GM23248 (cell line): ENCODE measurements at regions not wholly inside any gene's neighbourhood (a gene's known extent, or its start where the extent isn't known, plus 50 kb on each side); places are given as distances from the start of the nearest gene placed in this dataset.

Experiments
- DNase-seq: peaks from one replicate; pipeline ENCODE4 v3.0.0-alpha.2; 2015
- H2AFZ ChIP-seq: fragments of 200-600 bp; sonication (generic); 2 replicates; pipeline ENCODE4 v1.6.1; 2016; ENCODE audit warnings: antibody characterized with exemption
- H3F3A ChIP-seq: fragments of 200-600 bp; sonication (generic); 2 replicates; pipeline ENCODE4 v1.6.1; 2016; ENCODE audit warnings: mild to moderate bottlenecking, antibody characterized with exemption, mixed run types; ENCODE audit not compliant: insufficient read depth
- H3K27ac ChIP-seq: fragments of 200-600 bp; sonication (generic); 2 replicates; pipeline ENCODE4 v1.5.1; 2016; ENCODE audit warnings: mild to moderate bottlenecking
- H3K27me3 ChIP-seq: fragments of 200-600 bp; sonication (generic); replicated peaks from 2 replicates; pipeline ENCODE4 v1.6.1; 2016; ENCODE audit warnings: mild to moderate bottlenecking; ENCODE audit not compliant: insufficient read depth
- H3K36me3 ChIP-seq: fragments of 200-600 bp; sonication (generic); 2 replicates; pipeline ENCODE4 v1.6.1; 2016; ENCODE audit warnings: low read depth, mild to moderate bottlenecking
- H3K4me1 ChIP-seq: fragments of 200-600 bp; sonication (generic); 2 replicates; pipeline ENCODE4 v1.6.1; 2016; ENCODE audit warnings: mild to moderate bottlenecking; ENCODE audit not compliant: insufficient read depth
- H3K4me2 ChIP-seq: fragments of 200-600 bp; sonication (generic); one replicate; pipeline ENCODE4 v1.6.1; 2016; ENCODE audit warnings: mild to moderate bottlenecking; ENCODE audit not compliant: unreplicated experiment
- H3K4me3 ChIP-seq: fragments of 200-600 bp; sonication (generic); 2 replicates; pipeline ENCODE4 v1.5.1; 2016; ENCODE audit warnings: mild to moderate bottlenecking
- H3K79me2 ChIP-seq: fragments of 200-600 bp; sonication (generic); 2 replicates; pipeline ENCODE4 v1.6.1; 2016; ENCODE audit warnings: mild to moderate bottlenecking; ENCODE audit not compliant: insufficient read depth
- H3K9ac ChIP-seq: fragments of 200-600 bp; sonication (generic); 2 replicates; pipeline ENCODE4 v1.6.1; 2016; ENCODE audit warnings: mild to moderate bottlenecking
- H3K9me2 ChIP-seq: fragments of 200-600 bp; sonication (generic); 2 replicates; pipeline ENCODE4 v1.6.1; 2016; ENCODE audit warnings: mixed run types, mild to moderate bottlenecking, moderate library complexity; ENCODE audit not compliant: insufficient read depth
- H3K9me3 ChIP-seq: fragments of 200-600 bp; sonication (generic); one replicate; pipeline ENCODE4 v1.6.1; 2017; ENCODE audit warnings: low read depth
- H4K20me1 ChIP-seq: fragments of 200-600 bp; sonication (generic); 2 replicates; pipeline ENCODE4 v1.6.0; 2016; ENCODE audit not compliant: insufficient read depth
- EZH2 ChIP-seq: fragments of 200-600 bp; sonication (generic); IDR thresholded peaks from 2 replicates; pipeline ENCODE4 v1.6.1; 2018; ENCODE audit warnings: antibody characterized with exemption, mild to moderate bottlenecking; ENCODE audit not compliant: insufficient read depth, poor library complexity, severe bottlenecking
- EZH2phosphoT487 ChIP-seq: fragments of 200-600 bp; sonication (generic); IDR thresholded peaks from 2 replicates; pipeline ENCODE4 v1.6.1; 2018; ENCODE audit warnings: antibody characterized with exemption, moderate library complexity, mild to moderate bottlenecking, low read depth; ENCODE audit not compliant: insufficient read depth
- WGBS, 2 experiments: methylation state at CpG; one replicate each; pipeline ENCODE4 v1.1.6; 2015 to 2017; ENCODE audit warnings: low lambda C conversion rate in 2 of 2, low coverage in 1 of 2; ENCODE audit errors: missing lambda C conversion rate in 2 of 2; 5-methylcytosine and 5-hydroxymethylcytosine counted together
- in situ Hi-C: fragments of 300-500 bp; cut with MboI; formaldehyde crosslinking; loops from 2 replicates; pipeline ENCODE4 v1.15.0; 2020

GRCh38 chr4:19783667-19784223, 468.0 kb upstream of the SLIT2 start:
- Histone ChIP-seq H3K4me3 (no peak overlapping the region), H3F3A (no peaks in the 10 kb centered on the region), H3K79me2 (no peaks in the 10 kb centered on the region), H3K4me2 (no peak overlapping the region), H3K36me3 (no peaks in the 10 kb centered on the region), H2AFZ (no peak overlapping the region), H4K20me1 (no peaks in the 10 kb centered on the region), H3K27me3 (no peaks in the 10 kb centered on the region), H3K27ac (no peak overlapping the region), H3K9me2 (no peaks in the 10 kb centered on the region), H3K9me3 (no peaks in the 10 kb centered on the region), H3K4me1 (no peaks in the 10 kb centered on the region), H3K9ac (no peak overlapping the region)
- WGBS, 2 experiments, result 59 to 66% methylated on average over 4 of the region's 4 CpGs
- DNase-seq, result no peak
- in situ Hi-C loops, result no loop called here
- TF ChIP-seq EZH2 (no peak), EZH2phosphoT487 (no peak)

GRCh38 chr4:19780871-19781270, 470.8 kb upstream of the SLIT2 start:
- no peak for DNase-seq
- no peaks in the 10 kb centered on the region for H3K27me3 ChIP-seq
- no peak overlapping the region for H3K4me2 ChIP-seq
- no peak for TF ChIP-seq EZH2phosphoT487
- TF ChIP-seq EZH2, result no peak
- 88 to 93% methylated on average over 3 of the region's 3 CpGs for WGBS, 2 experiments
- H3K9me3 ChIP-seq, result no peaks in the 10 kb centered on the region
- H3K36me3 ChIP-seq, result no peaks in the 10 kb centered on the region
- no peak overlapping the region for H2AFZ ChIP-seq
- H3K4me1 ChIP-seq, result peaks cover 17% of the 10 kb centered on the region
- in situ Hi-C loops, result no loop called here
- H4K20me1 ChIP-seq, result no peaks in the 10 kb centered on the region
- no peak overlapping the region for H3K9ac ChIP-seq
- H3K79me2 ChIP-seq, result no peaks in the 10 kb centered on the region
- no peaks in the 10 kb centered on the region for H3K9me2 ChIP-seq
- no peak overlapping the region for H3K27ac ChIP-seq
- peaks cover 4% of the 10 kb centered on the region; the same call in 1 of the 2 replicates for H3F3A ChIP-seq
- H3K4me3 ChIP-seq, result no peak overlapping the region

- H3K36me3 ChIP-seq, result no peaks in the 10 kb centered on the region
- no peaks in the 10 kb centered on the region for H3K9me2 ChIP-seq
- H3K9me3 ChIP-seq, result no peaks in the 10 kb centered on the region
- H3F3A ChIP-seq, result peaks cover 4% of the 10 kb centered on the region; the same call in 1 of the 2 replicates
- H3K79me2 ChIP-seq, result no peaks in the 10 kb centered on the region
- peaks cover 22% of the 10 kb centered on the region for H3K4me1 ChIP-seq
- H3K4me2 ChIP-seq, result peak overlapping the region; percentile 81
- TF ChIP-seq EZH2phosphoT487, result no peak
- TF ChIP-seq EZH2, result no peak
- peak overlapping the region; percentile 63 for H2AFZ ChIP-seq
- 0 out of 2 replicates have a peak overlapping the region, but pooled peaks have one; percentile 14 for H3K9ac ChIP-seq
- no peaks in the 10 kb centered on the region for H3K27me3 ChIP-seq
- DNase-seq, result peak; percentile 39
- H3K27ac ChIP-seq, result peak overlapping the region; percentile 50
- H3K4me3 ChIP-seq, result peak overlapping the region; percentile 49
- in situ Hi-C loops, result no loop called here
- H4K20me1 ChIP-seq, result no peaks in the 10 kb centered on the region
Measured at GRCh38 chr4:19776929-19777328, 474.8 kb upstream of the SLIT2 start.

- 72 to 73% methylated on average over 10 of the region's 10 CpGs for WGBS, 2 experiments
- no peak overlapping the region for H3K4me3 ChIP-seq
- no peaks in the 10 kb centered on the region for H3K36me3 ChIP-seq
- H4K20me1 ChIP-seq, result no peaks in the 10 kb centered on the region
- no peak for TF ChIP-seq EZH2
- no peak for TF ChIP-seq EZH2phosphoT487
- peak overlapping the region; percentile 31; the same call in 1 of the 2 replicates for H3K27ac ChIP-seq
- H3F3A ChIP-seq, result peaks cover 4% of the 10 kb centered on the region; the same call in 1 of the 2 replicates
- H3K79me2 ChIP-seq, result no peaks in the 10 kb centered on the region
- H3K9me3 ChIP-seq, result no peaks in the 10 kb centered on the region
- in situ Hi-C loops, result no loop called here
- no peaks in the 10 kb centered on the region for H3K27me3 ChIP-seq
- DNase-seq, result peak; percentile 89
- H3K4me1 ChIP-seq, result peaks cover 22% of the 10 kb centered on the region
- no peak overlapping the region for H3K9ac ChIP-seq
- no peak overlapping the region for H2AFZ ChIP-seq
- no peaks in the 10 kb centered on the region for H3K9me2 ChIP-seq
- no peak overlapping the region for H3K4me2 ChIP-seq
Measured at GRCh38 chr4:19776021-19776459, 475.7 kb upstream of the SLIT2 start.
